ENCODE measurements at regions not wholly inside any gene's neighbourhood (a gene's known extent, or its start where the extent isn't known, plus 50 kb on each side); places are given as distances from the start of the nearest gene placed in this dataset.

DNA sequence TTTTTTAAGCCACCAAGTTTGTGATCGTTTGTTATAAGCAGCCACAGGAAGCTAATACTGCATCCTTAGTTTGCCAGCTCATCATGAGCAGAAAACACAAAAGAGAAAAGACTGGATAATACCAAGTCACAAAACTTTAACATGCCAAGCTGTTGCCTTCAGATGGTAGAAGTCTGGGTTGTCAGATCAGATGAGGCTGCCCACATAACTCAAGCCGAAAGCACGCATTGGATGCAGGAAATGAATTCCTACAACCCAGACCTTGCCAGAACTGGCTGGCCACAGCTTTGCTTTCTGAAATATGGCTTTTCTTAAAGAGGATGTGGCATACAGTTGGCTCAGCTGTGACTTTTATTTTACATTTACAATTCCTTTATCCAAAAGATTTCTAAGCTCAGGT is 118.3 kb upstream of the NEO1 start:
- BruUV-seq (replicated peaks), result no TSS peak
- ChIA-PET POLR2A (ENCODE audit: low non-redundant PET) (no interaction called here), CTCF (no interaction called here)
- Histone ChIP-seq H3K27me3 (replicated peaks; ENCODE audit: insufficient read depth, low read depth, low read length, poor library complexity) (peaks cover 46% of the 10 kb centered on the region), H3K9me3 (ENCODE audit: low read depth, low read length, poor library complexity, severe bottlenecking) (no peaks in the 10 kb centered on the region), H3K27ac (ENCODE audit: low read depth, low read length, poor library complexity, severe bottlenecking) (no peak overlapping the region), H3K4me1 (ENCODE audit: insufficient read depth, low read length, poor library complexity, severe bottlenecking) (no peaks in the 10 kb centered on the region), H3K4me3 (ENCODE audit: low read depth, low read length, poor library complexity, severe bottlenecking) (no peak overlapping the region), H3K36me3 (ENCODE audit: insufficient read depth, low read length, poor library complexity, severe bottlenecking) (no peaks in the 10 kb centered on the region)
- intact Hi-C loops (cut with micrococcal nuclease; ENCODE audit: unreplicated experiment), result no loop called here
- TF ChIP-seq, protein P1, sequence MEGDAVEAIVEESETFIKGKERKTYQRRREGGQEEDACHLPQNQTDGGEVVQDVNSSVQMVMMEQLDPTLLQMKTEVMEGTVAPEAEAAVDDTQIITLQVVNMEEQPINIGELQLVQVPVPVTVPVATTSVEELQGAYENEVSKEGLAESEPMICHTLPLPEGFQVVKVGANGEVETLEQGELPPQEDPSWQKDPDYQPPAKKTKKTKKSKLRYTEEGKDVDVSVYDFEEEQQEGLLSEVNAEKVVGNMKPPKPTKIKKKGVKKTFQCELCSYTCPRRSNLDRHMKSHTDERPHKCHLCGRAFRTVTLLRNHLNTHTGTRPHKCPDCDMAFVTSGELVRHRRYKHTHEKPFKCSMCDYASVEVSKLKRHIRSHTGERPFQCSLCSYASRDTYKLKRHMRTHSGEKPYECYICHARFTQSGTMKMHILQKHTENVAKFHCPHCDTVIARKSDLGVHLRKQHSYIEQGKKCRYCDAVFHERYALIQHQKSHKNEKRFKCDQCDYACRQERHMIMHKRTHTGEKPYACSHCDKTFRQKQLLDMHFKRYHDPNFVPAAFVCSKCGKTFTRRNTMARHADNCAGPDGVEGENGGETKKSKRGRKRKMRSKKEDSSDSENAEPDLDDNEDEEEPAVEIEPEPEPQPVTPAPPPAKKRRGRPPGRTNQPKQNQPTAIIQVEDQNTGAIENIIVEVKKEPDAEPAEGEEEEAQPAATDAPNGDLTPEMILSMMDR (conservative IDR thresholded peaks at IDR 0.05; ENCODE audit: low read depth, low read length), result no peak
- TF ChIP-seq EZH2 (IDR thresholded peaks at IDR 0.05; ENCODE audit: borderline replicate concordance, low read depth, low read length, poor library complexity, severe bottlenecking), result no peak
- no peak for DNase-seq (ENCODE audit: low spot score)

DNA sequence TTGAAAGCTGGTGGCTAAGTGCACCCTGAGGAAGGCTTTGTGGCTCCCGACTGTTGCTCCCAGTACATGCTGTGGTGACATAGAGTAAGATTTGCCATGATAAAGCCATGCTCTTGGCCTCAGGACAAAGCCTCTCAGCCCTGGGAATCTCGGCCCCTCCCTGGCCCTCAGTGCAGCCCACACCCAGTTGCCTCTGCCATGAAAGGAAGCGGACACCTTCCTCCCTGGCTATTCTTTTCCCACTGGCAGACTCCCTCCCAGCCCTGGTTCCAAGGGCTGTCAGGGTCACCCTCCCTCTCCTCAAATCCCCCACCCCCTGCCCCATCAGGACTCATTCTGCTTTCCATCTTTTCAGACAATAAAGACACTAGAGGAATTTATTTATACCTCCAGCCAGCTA is 119.8 kb upstream of the NEO1 start:
- Histone ChIP-seq H3K27me3 (replicated peaks; ENCODE audit: insufficient read depth, low read depth, low read length, poor library complexity) (peaks cover 61% of the 10 kb centered on the region), H3K9me3 (ENCODE audit: low read depth, low read length, poor library complexity, severe bottlenecking) (no peaks in the 10 kb centered on the region), H3K36me3 (ENCODE audit: insufficient read depth, low read length, poor library complexity, severe bottlenecking) (no peaks in the 10 kb centered on the region), H3K27ac (ENCODE audit: low read depth, low read length, poor library complexity, severe bottlenecking) (no peak overlapping the region), H3K4me3 (ENCODE audit: low read depth, low read length, poor library complexity, severe bottlenecking) (no peak overlapping the region), H3K4me1 (ENCODE audit: insufficient read depth, low read length, poor library complexity, severe bottlenecking) (no peaks in the 10 kb centered on the region)
- no TSS peak for BruUV-seq (replicated peaks)
- intact Hi-C loops (cut with micrococcal nuclease; ENCODE audit: unreplicated experiment), result no loop called here
- DNase-seq (ENCODE audit: low spot score), result no peak
- CTCF ChIA-PET, result no interaction called here
- POLR2A ChIA-PET (ENCODE audit: low non-redundant PET), result no interaction called here
- TF ChIP-seq EZH2 (IDR thresholded peaks at IDR 0.05; ENCODE audit: borderline replicate concordance, low read depth, low read length, poor library complexity, severe bottlenecking), result no peak
- TF ChIP-seq, protein P1 (conservative IDR thresholded peaks at IDR 0.05; ENCODE audit: low read depth, low read length), result no peak

DNA sequence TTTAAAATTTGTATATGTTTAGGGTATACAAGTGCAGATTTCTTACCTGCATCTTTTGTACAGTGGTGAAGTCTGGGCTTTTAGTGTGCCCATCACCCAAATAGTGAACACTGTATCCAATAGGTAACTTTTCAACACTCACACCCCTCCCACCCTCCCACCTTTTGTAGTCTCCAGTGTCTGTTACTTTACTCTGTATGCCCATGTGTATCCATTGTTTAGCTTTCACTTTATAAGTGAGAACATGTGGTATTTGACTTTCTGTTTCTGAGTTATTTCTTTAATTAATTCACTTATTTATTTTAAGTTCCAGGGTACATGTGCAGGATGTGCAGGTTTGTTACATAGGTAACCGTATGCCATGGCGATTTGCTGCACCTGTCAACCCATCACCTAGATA is 124.8 kb upstream of the NEO1 start:
- no peaks in the 10 kb centered on the region for H3K9me3 ChIP-seq (ENCODE audit: low read depth, low read length, poor library complexity, severe bottlenecking)
- no peak overlapping the region for H3K27ac ChIP-seq (ENCODE audit: low read depth, low read length, poor library complexity, severe bottlenecking)
- CTCF ChIA-PET, result no interaction called here
- TF ChIP-seq, protein P1 (conservative IDR thresholded peaks at IDR 0.05; ENCODE audit: low read depth, low read length), result no peak
- no peak for TF ChIP-seq EZH2 (IDR thresholded peaks at IDR 0.05; ENCODE audit: borderline replicate concordance, low read depth, low read length, poor library complexity, severe bottlenecking)
- no TSS peak for BruUV-seq (replicated peaks)
- no peaks in the 10 kb centered on the region for H3K4me1 ChIP-seq (ENCODE audit: insufficient read depth, low read length, poor library complexity, severe bottlenecking)
- no peak overlapping the region for H3K4me3 ChIP-seq (ENCODE audit: low read depth, low read length, poor library complexity, severe bottlenecking)
- POLR2A ChIA-PET (ENCODE audit: low non-redundant PET), result no interaction called here
- DNase-seq (ENCODE audit: low spot score), result no peak
- intact Hi-C loops (cut with micrococcal nuclease; ENCODE audit: unreplicated experiment), result no loop called here
- no peaks in the 10 kb centered on the region for H3K36me3 ChIP-seq (ENCODE audit: insufficient read depth, low read length, poor library complexity, severe bottlenecking)
- peaks cover 91% of the 10 kb centered on the region for H3K27me3 ChIP-seq (replicated peaks; ENCODE audit: insufficient read depth, low read depth, low read length, poor library complexity)
